HS-5 (cell line): ENCODE measurements at regions not wholly inside any gene's neighbourhood (a gene's known extent, or its start where the extent isn't known, plus 50 kb on each side); places are given as distances from the start of the nearest gene placed in this dataset.

Source experiments
- DNase-seq: peaks from one replicate; pipeline ENCODE4 v3.0.0-alpha.2; 2012; ENCODE audit warnings: low read depth

- DNase-seq = no peak
Observed at GRCh38 chr7:13035233-13035632, 347.8 kb downstream of the ARL4A start.

GRCh38 chr7:13036256-13036780, 348.9 kb downstream of the ARL4A start:
- no peak for DNase-seq

- DNase-seq = no peak
Observed at GRCh38 chr7:13037216-13037615, 349.8 kb downstream of the ARL4A start.

- DNase-seq = no peak
Observed at GRCh38 chr7:13041368-13041988, 354.0 kb downstream of the ARL4A start.

GRCh38 chr7:13042605-13043236, 355.3 kb downstream of the ARL4A start:
- DNase-seq = peak; percentile 53

- DNase-seq = no peak
Observed at GRCh38 chr7:13044309-13044708, 356.9 kb downstream of the ARL4A start.

GRCh38 chr7:13047061-13047460, 359.6 kb downstream of the ARL4A start:
- no peak for DNase-seq

- no peak for DNase-seq
Observed at GRCh38 chr7:13049946-13050345, 362.5 kb downstream of the ARL4A start.

GRCh38 chr7:13050703-13051102, 363.3 kb downstream of the ARL4A start:
- DNase-seq = peak; percentile 85

GRCh38 chr7:13055732-13056368, 368.4 kb downstream of the ARL4A start:
- DNase-seq = no peak

GRCh38 chr7:13057462-13058200, 370.2 kb downstream of the ARL4A start:
- DNase-seq = no peak

GRCh38 chr7:13060173-13060572, 372.7 kb downstream of the ARL4A start:
- DNase-seq = no peak

GRCh38 chr7:13061115-13061514, 373.7 kb downstream of the ARL4A start:
- DNase-seq = no peak

- no peak for DNase-seq
Observed at GRCh38 chr7:13062631-13063030, 375.2 kb downstream of the ARL4A start.

GRCh38 chr7:13067036-13067435, 379.6 kb downstream of the ARL4A start:
- DNase-seq = no peak

- DNase-seq = no peak
Observed at GRCh38 chr7:13068032-13068431, 380.6 kb downstream of the ARL4A start.

GRCh38 chr7:13069841-13070240, 382.4 kb downstream of the ARL4A start:
- no peak for DNase-seq

- DNase-seq = no peak
Observed at GRCh38 chr7:13072014-13072413, 384.6 kb downstream of the ARL4A start.

- DNase-seq = peak; percentile 58
Observed at GRCh38 chr7:13077466-13077865, 390.0 kb downstream of the ARL4A start.

- DNase-seq = no peak
Observed at GRCh38 chr7:13078105-13078504, 390.7 kb downstream of the ARL4A start.

- no peak for DNase-seq
Observed at GRCh38 chr7:13090959-13091358, 403.5 kb downstream of the ARL4A start.

GRCh38 chr7:13091974-13092707, 404.7 kb downstream of the ARL4A start:
- no peak for DNase-seq
